Heart left ventricle (tissue), 16 donors: ENCODE measurements at regions not wholly inside any gene's neighbourhood (a gene's known extent, or its start where the extent isn't known, plus 50 kb on each side); places are given as distances from the start of the nearest gene placed in this dataset.

ENCODE experiments used
- ATAC-seq, 4 donors: fragments of 200-7000 bp; cut with Tn5 transposase; one replicate each; pipeline ENCODE4 v1.9.1; 2020 to 2022; ENCODE audit warnings: moderate library complexity in 4 of 4, mild to moderate bottlenecking in 3 of 4, moderate number of reproducible peaks in 1 of 4
- DNase-seq, 5 donors: peaks; one replicate each; pipeline ENCODE4 v3.0.0-alpha.2; 2020
- H3K27ac ChIP-seq, 12 donors: fragments of 200-600 bp; sonication (generic) in 4 of 12; one replicate each; pipeline versions ENCODE4 v1.5.0 to v1.8.0; 2016 to 2022; ENCODE audit warnings: mild to moderate bottlenecking in 2 of 12
- H3K27me3 ChIP-seq, 9 donors: fragments of 200-600 bp; sonication (generic) in 2 of 9; one replicate each; pipeline versions ENCODE4 v1.5.1 to v1.8.0; 2016 to 2022; ENCODE audit warnings: mild to moderate bottlenecking in 3 of 9
- H3K36me3 ChIP-seq, 9 donors: fragments of 200-600 bp; sonication (generic) in 2 of 9; one replicate each; pipeline versions ENCODE4 v1.5.0 to v1.8.0; 2018 to 2022; ENCODE audit warnings: mild to moderate bottlenecking in 2 of 9
- H3K4me1 ChIP-seq, 12 donors: fragments of 200-600 bp; sonication (generic) in 4 of 12; one replicate each; pipeline versions ENCODE4 v1.5.0 to v1.8.0; 2016 to 2022; ENCODE audit warnings: mild to moderate bottlenecking in 3 of 12
- H3K4me3 ChIP-seq, 12 donors: fragments of 200-600 bp; sonication (generic) in 4 of 12; one replicate each; pipeline versions ENCODE4 v1.5.0 to v1.8.0; 2017 to 2022; ENCODE audit warnings: mild to moderate bottlenecking in 9 of 12, moderate library complexity in 4 of 12
- H3K9me3 ChIP-seq, 12 donors: fragments of 200-600 bp; sonication (generic) in 4 of 12; one replicate each; pipeline versions ENCODE4 v1.5.0 to v1.8.0; 2016 to 2022; ENCODE audit warnings: mild to moderate bottlenecking in 1 of 12
- CTCF ChIP-seq, 12 donors: fragments of 200-600 bp; sonication (generic) in 4 of 12; IDR thresholded peaks; one replicate each; pipeline versions ENCODE4 v1.5.0 to v1.8.0; 2018 to 2022; ENCODE audit warnings: antibody characterized with exemption in 12 of 12, mild to moderate bottlenecking in 5 of 12
- POLR2A ChIP-seq, 2 donors: fragments of 450-650 bp; IDR thresholded peaks; one replicate each; pipeline ENCODE4 v1.6.1; 2017; ENCODE audit warnings: antibody characterized with exemption in 2 of 2, mild to moderate bottlenecking in 2 of 2, moderate library complexity in 2 of 2
- WGBS, 4 donors: extraction: QIAGEN DNeasy Blood & Tissue Kit in 2 of 4; methylation state at CpG; one replicate each; pipeline versions ENCODE4 v1.1.5 to v1.1.7; 2013 to 2018; 5-methylcytosine and 5-hydroxymethylcytosine counted together
- intact Hi-C, 10 donors: fragments of 100-400 bp; cut with DNase I; formaldehyde crosslinking; loops; one replicate each; pipeline versions ENCODE4 v1.11.1 to v1.14.2; 2022
- donor health status: ischemic (EF 13 %, LVEDD 7.1; RV severe dilation, severe dysfunction).
- donor health status: healthy with polysubstance abuse.
- donor health status: DM: no; HTN: yes; CAD: no.
- donor health status: DM: no; HTN: no; CAD: no.
- donor health status: ischemic (EF 25% LVEDD 6.9; RV normal size, moderate dysfunction).
- donor health status: ischemic (EF 25% LVEDD 5.7; RV mildly dilated, moderate dysfunction).
- donor health status: healthy.
- donor health status: DM: yes; HTN: yes; CAD: no.
- donor health status: ischemic (EF 35%, LVEDD 5.7; RV mildly dilated, moderate dysfunction).
- donor health status: nonischemic (EF 11% LVEDD 7.7; RV severe dilation, severe dysfunction).
- donor health status: DM: yes; HTN: yes; CAD: no.
- donor health status: PGD.
- donor health status: ischemic (EF 29% LVEDD 5.4; RV normal size, mild dysfunction).
- donor health status: nonischemic (EF 23%, LVEDD 6.1; RV moderate dilation, normal function).

GRCh38 chr15:88989578-88989977 is 76.4 kb upstream of the MFGE8 start:
- ATAC-seq (no peak), DNase-seq (no peak)
- no peak overlapping the region for H3K4me3 ChIP-seq
- 87 to 89% (median 89%) methylated on average over 5 of the region's 5 CpGs for WGBS, 4 donors
- no peaks in the 10 kb centered on the region for H3K4me1 ChIP-seq
- no peak overlapping the region for H3K27ac ChIP-seq
- no peaks in the 10 kb centered on the region for H3K9me3 ChIP-seq
- H3K27me3 ChIP-seq = no peaks in the 10 kb centered on the region
- intact Hi-C loops = no loop called here
- H3K36me3 ChIP-seq = no peaks in the 10 kb centered on the region
- TF ChIP-seq CTCF (IDR thresholded peaks at IDR 0.05) (no peak), POLR2A (IDR thresholded peaks at IDR 0.05) (no peak)

- H3K9me3 ChIP-seq = no peaks in the 10 kb centered on the region
- H3K4me1 ChIP-seq = no peaks in the 10 kb centered on the region
- ATAC-seq (no peak), DNase-seq (no peak)
- H3K27ac ChIP-seq = no peak overlapping the region
- TF ChIP-seq POLR2A (IDR thresholded peaks at IDR 0.05) = no peak
- no peak for TF ChIP-seq CTCF (IDR thresholded peaks at IDR 0.05)
- no peaks in the 10 kb centered on the region for H3K27me3 ChIP-seq
- no peaks in the 10 kb centered on the region for H3K36me3 ChIP-seq
- no peak overlapping the region for H3K4me3 ChIP-seq
- 90 to 97% (median 92%) methylated on average over 20 of the region's 20 CpGs for WGBS, 4 donors
- intact Hi-C loops = no loop called here
Measured at GRCh38 chr15:88990185-88990679, 77.1 kb upstream of the MFGE8 start.

- Histone ChIP-seq H3K4me1 (no peaks in the 10 kb centered on the region), H3K9me3 (no peaks in the 10 kb centered on the region), H3K36me3 (no peaks in the 10 kb centered on the region), H3K27ac (no peak overlapping the region), H3K4me3 (no peak overlapping the region), H3K27me3 (no peaks in the 10 kb centered on the region)
- 91 to 98% (median 92%) methylated on average over 3 of the region's 3 CpGs for WGBS, 4 donors
- intact Hi-C loops = no loop called here
- DNase-seq (no peak), ATAC-seq (no peak)
- no peak for TF ChIP-seq CTCF (IDR thresholded peaks at IDR 0.05)
- no peak for TF ChIP-seq POLR2A (IDR thresholded peaks at IDR 0.05)
Measured at GRCh38 chr15:88992216-88992615, 79.0 kb upstream of the MFGE8 start.

- Histone ChIP-seq H3K36me3 (no peaks in the 10 kb centered on the region), H3K9me3 (no peaks in the 10 kb centered on the region), H3K27ac (no peak overlapping the region), H3K27me3 (no peaks in the 10 kb centered on the region), H3K4me3 (no peak overlapping the region), H3K4me1 (no peaks in the 10 kb centered on the region)
- 74 to 85% (median 80%) methylated on average over 7 of the region's 7 CpGs for WGBS, 4 donors
- ATAC-seq = no peak
- intact Hi-C loops = no loop called here
- no peak for DNase-seq
- TF ChIP-seq CTCF (IDR thresholded peaks at IDR 0.05) (no peak), POLR2A (IDR thresholded peaks at IDR 0.05) (no peak)
Measured at GRCh38 chr15:88992912-88993376, 79.8 kb upstream of the MFGE8 start.
